ENCODE measurements at regions not wholly inside any gene's neighbourhood (a gene's known extent, or its start where the extent isn't known, plus 50 kb on each side); places are given as distances from the start of the nearest gene placed in this dataset.

GRCh38 chr6:51209651-51210050 lies 391.0 kb downstream of the TFAP2B start:
- TF ChIP-seq, protein P1, sequence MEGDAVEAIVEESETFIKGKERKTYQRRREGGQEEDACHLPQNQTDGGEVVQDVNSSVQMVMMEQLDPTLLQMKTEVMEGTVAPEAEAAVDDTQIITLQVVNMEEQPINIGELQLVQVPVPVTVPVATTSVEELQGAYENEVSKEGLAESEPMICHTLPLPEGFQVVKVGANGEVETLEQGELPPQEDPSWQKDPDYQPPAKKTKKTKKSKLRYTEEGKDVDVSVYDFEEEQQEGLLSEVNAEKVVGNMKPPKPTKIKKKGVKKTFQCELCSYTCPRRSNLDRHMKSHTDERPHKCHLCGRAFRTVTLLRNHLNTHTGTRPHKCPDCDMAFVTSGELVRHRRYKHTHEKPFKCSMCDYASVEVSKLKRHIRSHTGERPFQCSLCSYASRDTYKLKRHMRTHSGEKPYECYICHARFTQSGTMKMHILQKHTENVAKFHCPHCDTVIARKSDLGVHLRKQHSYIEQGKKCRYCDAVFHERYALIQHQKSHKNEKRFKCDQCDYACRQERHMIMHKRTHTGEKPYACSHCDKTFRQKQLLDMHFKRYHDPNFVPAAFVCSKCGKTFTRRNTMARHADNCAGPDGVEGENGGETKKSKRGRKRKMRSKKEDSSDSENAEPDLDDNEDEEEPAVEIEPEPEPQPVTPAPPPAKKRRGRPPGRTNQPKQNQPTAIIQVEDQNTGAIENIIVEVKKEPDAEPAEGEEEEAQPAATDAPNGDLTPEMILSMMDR (conservative IDR thresholded peaks at IDR 0.05 in 1 of 2, IDR thresholded peaks at IDR 0.05 in 1 of 2; ENCODE audit: low read depth in 1 of 2, low read length in 2 of 2), result no peak
- TF ChIP-seq EZH2 (IDR thresholded peaks at IDR 0.05; ENCODE audit: low read length, missing control alignments), result no peak
